Loucy (cell line): ENCODE measurements at regions not wholly inside any gene's neighbourhood (a gene's known extent, or its start where the extent isn't known, plus 50 kb on each side); places are given as distances from the start of the nearest gene placed in this dataset.

Source experiments
- H2AFZ ChIP-seq: fragments of 200-600 bp; sonication (generic); 2 replicates; pipeline ENCODE4 v1.6.0; 2016; ENCODE audit warnings: antibody characterized with exemption, mild to moderate bottlenecking, low read length, moderate library complexity
- H3F3A ChIP-seq: fragments of 200-600 bp; 2 replicates; pipeline ENCODE4 v1.6.0; 2016; ENCODE audit warnings: antibody characterized with exemption, low read depth, mild to moderate bottlenecking
- H3K27me3 ChIP-seq: fragments of 200-600 bp; sonication (generic); 2 replicates; pipeline ENCODE4 v1.6.1; 2014; ENCODE audit warnings: low read length, mild to moderate bottlenecking; ENCODE audit not compliant: insufficient read depth, poor library complexity, severe bottlenecking
- H3K36me3 ChIP-seq: fragments of 200-600 bp; sonication (generic); 2 replicates; pipeline ENCODE4 v1.6.1; 2016; ENCODE audit warnings: low read length; ENCODE audit not compliant: insufficient read depth
- H3K4me1 ChIP-seq: fragments of 200-600 bp; sonication (generic); 2 replicates; pipeline ENCODE4 v1.5.1; 2014; ENCODE audit warnings: low read length, mild to moderate bottlenecking; ENCODE audit not compliant: insufficient read depth, poor library complexity, severe bottlenecking
- H3K4me2 ChIP-seq: fragments of 200-600 bp; sonication (generic); 2 replicates; pipeline ENCODE4 v1.6.0; 2014; ENCODE audit warnings: antibody characterized with exemption, low read length, low read depth, mild to moderate bottlenecking; ENCODE audit not compliant: poor library complexity, severe bottlenecking
- H3K4me3 ChIP-seq: fragments of 200-600 bp; sonication (generic); 2 replicates; pipeline ENCODE4 v1.5.1; 2014; ENCODE audit warnings: low read length, mild to moderate bottlenecking, mixed read lengths; ENCODE audit not compliant: poor library complexity, severe bottlenecking
- H3K79me2 ChIP-seq: fragments of 200-600 bp; sonication (generic); 2 replicates; pipeline ENCODE4 v1.6.1; 2014; ENCODE audit warnings: low read length; ENCODE audit not compliant: insufficient read depth
- H3K9ac ChIP-seq: fragments of 200-600 bp; sonication (generic); 2 replicates; pipeline ENCODE4 v1.6.0; 2014; ENCODE audit warnings: mild to moderate bottlenecking, low read depth, low read length, moderate library complexity; ENCODE audit not compliant: poor library complexity, severe bottlenecking
- H3K9me2 ChIP-seq: fragments of 200-600 bp; sonication (generic); replicated peaks from 2 replicates; pipeline ENCODE4 v1.6.1; 2016; ENCODE audit warnings: low read depth, low read length, mixed read lengths
- H3K9me3 ChIP-seq: fragments of 200-600 bp; sonication (generic); 2 replicates; pipeline ENCODE4 v1.6.1; 2014; ENCODE audit warnings: mild to moderate bottlenecking, antibody characterized with exemption, low read length, low read depth; ENCODE audit not compliant: insufficient read depth
- H4K20me1 ChIP-seq: fragments of 200-600 bp; sonication (generic); 2 replicates; pipeline ENCODE4 v1.6.0; 2014; ENCODE audit warnings: antibody characterized with exemption, low read length, mild to moderate bottlenecking; ENCODE audit not compliant: insufficient read depth, poor library complexity, severe bottlenecking
- EZH2phosphoT487 ChIP-seq: fragments of 200-600 bp; IDR thresholded peaks from 2 replicates; pipeline ENCODE4 v1.6.1; 2018; ENCODE audit warnings: antibody characterized with exemption, mild to moderate bottlenecking, moderate library complexity, borderline replicate concordance
- TF ChIP-seq, protein P1 (sequence below): fragments of 200-600 bp; sonication (generic); conservative IDR thresholded peaks from 2 replicates; pipeline ENCODE4 v1.5.1; 2014; ENCODE audit warnings: mild to moderate bottlenecking, antibody characterized with exemption, low read length

DNA sequence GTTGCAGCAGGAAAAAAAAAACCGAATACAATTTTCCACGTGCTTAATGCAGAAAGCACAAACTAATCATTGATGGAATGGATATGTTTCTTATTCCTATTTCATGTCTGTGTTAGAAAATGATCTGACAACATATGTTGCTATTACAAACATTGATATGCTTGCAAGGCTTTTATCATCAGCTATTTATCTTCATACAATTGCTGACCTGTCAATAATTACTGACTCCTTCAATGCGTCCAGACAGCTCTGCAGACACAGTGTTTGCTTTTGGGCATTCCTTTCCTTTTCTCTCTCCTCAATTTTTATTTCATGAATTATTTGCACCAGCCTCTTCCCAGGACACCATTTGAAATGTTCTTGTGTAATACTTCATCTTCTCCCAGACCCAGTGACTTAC, 246.2 kb downstream of the SEC23IP start:
- no peak for TF ChIP-seq EZH2phosphoT487
- TF ChIP-seq, protein P1, sequence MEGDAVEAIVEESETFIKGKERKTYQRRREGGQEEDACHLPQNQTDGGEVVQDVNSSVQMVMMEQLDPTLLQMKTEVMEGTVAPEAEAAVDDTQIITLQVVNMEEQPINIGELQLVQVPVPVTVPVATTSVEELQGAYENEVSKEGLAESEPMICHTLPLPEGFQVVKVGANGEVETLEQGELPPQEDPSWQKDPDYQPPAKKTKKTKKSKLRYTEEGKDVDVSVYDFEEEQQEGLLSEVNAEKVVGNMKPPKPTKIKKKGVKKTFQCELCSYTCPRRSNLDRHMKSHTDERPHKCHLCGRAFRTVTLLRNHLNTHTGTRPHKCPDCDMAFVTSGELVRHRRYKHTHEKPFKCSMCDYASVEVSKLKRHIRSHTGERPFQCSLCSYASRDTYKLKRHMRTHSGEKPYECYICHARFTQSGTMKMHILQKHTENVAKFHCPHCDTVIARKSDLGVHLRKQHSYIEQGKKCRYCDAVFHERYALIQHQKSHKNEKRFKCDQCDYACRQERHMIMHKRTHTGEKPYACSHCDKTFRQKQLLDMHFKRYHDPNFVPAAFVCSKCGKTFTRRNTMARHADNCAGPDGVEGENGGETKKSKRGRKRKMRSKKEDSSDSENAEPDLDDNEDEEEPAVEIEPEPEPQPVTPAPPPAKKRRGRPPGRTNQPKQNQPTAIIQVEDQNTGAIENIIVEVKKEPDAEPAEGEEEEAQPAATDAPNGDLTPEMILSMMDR, result no peak
- H2AFZ ChIP-seq, result no peak overlapping the region
- no peaks in the 10 kb centered on the region for H3K9me3 ChIP-seq
- H3K4me2 ChIP-seq, result no peak overlapping the region
- no peaks in the 10 kb centered on the region for H3K27me3 ChIP-seq
- no peaks in the 10 kb centered on the region for H4K20me1 ChIP-seq
- peaks cover 11% of the 10 kb centered on the region for H3K4me1 ChIP-seq
- H3K9me2 ChIP-seq, result no peaks in the 10 kb centered on the region
- no peak overlapping the region for H3K9ac ChIP-seq
- no peaks in the 10 kb centered on the region for H3K36me3 ChIP-seq
- H3K4me3 ChIP-seq, result no peak overlapping the region
- H3F3A ChIP-seq, result no peaks in the 10 kb centered on the region
- H3K79me2 ChIP-seq, result no peaks in the 10 kb centered on the region

DNA sequence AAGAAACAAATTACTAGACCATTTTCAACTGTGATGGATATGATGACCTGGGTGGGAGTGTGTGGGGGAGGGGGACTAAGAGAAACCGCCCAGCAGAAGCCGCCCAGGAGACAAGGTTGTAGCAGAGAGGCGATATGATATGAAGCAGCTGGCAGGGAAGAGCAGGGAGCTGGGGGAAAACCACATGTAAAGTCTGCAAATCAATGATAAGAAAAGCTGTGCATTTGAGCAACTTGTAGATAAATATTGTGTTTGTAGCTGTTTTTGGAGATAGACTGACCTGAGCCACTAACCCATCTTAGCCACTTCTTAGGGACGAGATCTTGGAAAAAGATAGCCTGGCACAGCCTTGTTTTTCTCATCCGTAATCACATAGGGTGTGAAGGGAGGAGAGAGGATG, 252.6 kb downstream of the SEC23IP start:
- H3K4me3 ChIP-seq, result peak overlapping the region; percentile 9
- H3F3A ChIP-seq, result no peaks in the 10 kb centered on the region
- no peaks in the 10 kb centered on the region for H3K9me3 ChIP-seq
- no peaks in the 10 kb centered on the region for H3K36me3 ChIP-seq
- peaks cover 30% of the 10 kb centered on the region for H3K4me1 ChIP-seq
- H4K20me1 ChIP-seq, result no peaks in the 10 kb centered on the region
- H3K27me3 ChIP-seq, result no peaks in the 10 kb centered on the region
- no peak overlapping the region; the same call in 1 of the 2 replicates for H2AFZ ChIP-seq
- peak overlapping the region; percentile 34 for H3K4me2 ChIP-seq
- TF ChIP-seq, protein P1, result no peak
- no peaks in the 10 kb centered on the region for H3K9me2 ChIP-seq
- no peaks in the 10 kb centered on the region for H3K79me2 ChIP-seq
- H3K9ac ChIP-seq, result no peak overlapping the region

DNA sequence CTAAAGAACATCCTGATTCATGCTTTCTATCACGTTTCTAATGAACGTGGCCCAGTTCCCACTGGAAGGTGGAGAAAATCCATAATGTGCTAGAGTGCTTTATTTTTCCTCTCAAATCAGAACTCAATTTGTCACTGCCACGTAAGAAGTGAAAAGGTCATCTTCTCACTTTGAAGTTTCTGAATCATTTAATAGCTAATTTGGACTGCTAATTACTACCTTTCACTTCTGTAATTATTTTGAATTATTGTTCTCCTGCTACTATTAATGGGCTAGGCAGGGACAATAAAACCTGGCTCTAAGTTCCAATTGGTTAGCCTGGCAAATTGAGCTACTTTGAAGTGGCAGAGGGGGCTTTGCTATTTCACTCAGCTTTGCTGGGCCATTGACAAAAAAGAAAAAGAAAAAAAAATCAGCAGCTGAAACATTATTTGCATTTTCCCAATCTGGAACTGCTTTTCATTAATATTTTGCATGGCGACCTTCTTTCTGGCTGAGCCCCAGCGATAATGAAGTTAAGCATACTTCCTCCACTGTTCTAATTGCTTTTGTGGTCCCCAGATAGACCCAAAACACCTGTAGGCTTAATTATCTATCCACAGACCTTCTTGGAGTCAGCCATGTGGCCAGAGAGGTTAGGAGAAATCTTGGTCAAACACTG, 264.2 kb downstream of the SEC23IP start:
- TF ChIP-seq, protein P1, result no peak
- TF ChIP-seq EZH2phosphoT487, result no peak
- Histone ChIP-seq H3K27me3 (no peaks in the 10 kb centered on the region), H3K9me2 (no peaks in the 10 kb centered on the region), H3K4me2 (no peak overlapping the region), H4K20me1 (no peaks in the 10 kb centered on the region), H3K4me3 (no peak overlapping the region), H3K9me3 (no peaks in the 10 kb centered on the region), H3K79me2 (no peaks in the 10 kb centered on the region), H3K36me3 (no peaks in the 10 kb centered on the region), H3K4me1 (no peaks in the 10 kb centered on the region), H3F3A (no peaks in the 10 kb centered on the region), H2AFZ (no peak overlapping the region), H3K9ac (no peak overlapping the region)
